ENCODE measurements at regions not wholly inside any gene's neighbourhood (a gene's known extent, or its start where the extent isn't known, plus 50 kb on each side); places are given as distances from the start of the nearest gene placed in this dataset.

- H3K27ac ChIP-seq (ENCODE audit: low read depth, low read length): no peak overlapping the region
- no peak overlapping the region for H3K4me2 ChIP-seq (ENCODE audit: insufficient read depth in 1 of 2, low read depth in 2 of 2, low read length in 2 of 2)
- H3K18ac ChIP-seq (ENCODE audit: extremely low read depth, low read length): no peak overlapping the region
- H2BK12ac ChIP-seq (ENCODE audit: low read depth, low read length): no peak overlapping the region
- no peaks in the 10 kb centered on the region for H3K9me3 ChIP-seq (ENCODE audit: insufficient read depth in 2 of 2, low read depth in 1 of 2, low read length in 1 of 2)
- ChIA-PET POLR2A (ENCODE audit: partially characterized antibody) (no interaction called here), CTCF (ENCODE audit: partially characterized antibody) (interaction anchor here (1.1 kb wide), 1 partner anchor 11 kb away, joined by 6 read pairs; no protein-coding TSS in a partner anchor)
- H4K8ac ChIP-seq (ENCODE audit: extremely low read depth, insufficient read depth, low read length): no peak overlapping the region
- H2BK5ac ChIP-seq (ENCODE audit: low read depth, low read length): no peak overlapping the region
- no peaks in the 10 kb centered on the region for H3K27me3 ChIP-seq (replicated peaks in 1 of 4; ENCODE audit: control insufficient read depth in 3 of 4, extremely low read depth in 1 of 4, insufficient read depth in 3 of 4, low read length in 3 of 4)
- no peaks in the 10 kb centered on the region for H3K79me1 ChIP-seq (ENCODE audit: low read depth, low read length)
- H4K91ac ChIP-seq (replicated peaks; ENCODE audit: insufficient read length, low read length): no peak overlapping the region
- no peak overlapping the region for H3K23ac ChIP-seq (ENCODE audit: insufficient read length)
- no peak overlapping the region for H3K14ac ChIP-seq (ENCODE audit: insufficient read length)
- no peak overlapping the region for H3K56ac ChIP-seq (replicated peaks; ENCODE audit: insufficient read length, low read depth, low read length)
- H2BK20ac ChIP-seq (ENCODE audit: low read length): no peak overlapping the region
- no peak for FAIRE-seq
- H3K9ac ChIP-seq (replicated peaks in 1 of 4; ENCODE audit: extremely low read depth in 1 of 4, low read depth in 3 of 4, low read length in 3 of 4): no peak overlapping the region
- no peaks in the 10 kb centered on the region for H4K20me1 ChIP-seq (replicated peaks in 1 of 2; ENCODE audit: control insufficient read depth in 1 of 2, insufficient read depth in 2 of 2, low read length in 2 of 2)
- H2AFZ ChIP-seq (ENCODE audit: low read length): no peak overlapping the region
- no peak overlapping the region for H2BK120ac ChIP-seq (replicated peaks; ENCODE audit: low read depth, low read length)
- H3K23me2 ChIP-seq (ENCODE audit: low read depth, low read length): no peaks in the 10 kb centered on the region
- DNase-seq (ENCODE audit: low read depth in 1 of 2, low spot score in 2 of 2): no peak
- no peak overlapping the region for H2BK15ac ChIP-seq (ENCODE audit: low read length)
- H3K4me1 ChIP-seq (replicated peaks in 1 of 4; ENCODE audit: control insufficient read depth in 3 of 4, insufficient read depth in 4 of 4, low read length in 3 of 4): no peaks in the 10 kb centered on the region
- no peak overlapping the region for H3K4me3 ChIP-seq (ENCODE audit: extremely low read depth in 1 of 4, insufficient read depth in 2 of 4, low read depth in 3 of 4, low read length in 4 of 4)
- H3K36me3 ChIP-seq (ENCODE audit: control insufficient read depth in 2 of 4, insufficient read depth in 4 of 4, low read length in 3 of 4): no peaks in the 10 kb centered on the region
- H3K79me2 ChIP-seq (ENCODE audit: control insufficient read depth in 1 of 2, insufficient read depth in 2 of 2, low read length in 2 of 2): no peaks in the 10 kb centered on the region
- no peak overlapping the region for H4K5ac ChIP-seq (ENCODE audit: insufficient read length, low read depth, low read length)
- 94% methylated on average over 2 of the region's 2 CpGs; no CpG with 5 or more reads in 1 of the 2 experiments for WGBS, 2 experiments (ENCODE audit: extremely low coverage in 1 of 2, insufficient coverage in 1 of 2, insufficient read length in 1 of 2, insufficient replicate concordance in 2 of 2, low coverage in 1 of 2, low lambda C conversion rate in 2 of 2, missing lambda C conversion rate in 1 of 2)
- no peak overlapping the region for H3K4ac ChIP-seq (replicated peaks; ENCODE audit: insufficient read length, low read depth, low read length)
- no peak overlapping the region for H2AK5ac ChIP-seq (ENCODE audit: low read depth, low read length)
- TF ChIP-seq CREB1 (IDR thresholded peaks at IDR 0.05) (no peak), JUN (IDR thresholded peaks at IDR 0.05; ENCODE audit: low read depth, low read length) (no peak), KDM5A (IDR thresholded peaks at IDR 0.05; ENCODE audit: low read length) (no peak), TEAD4 (IDR thresholded peaks at IDR 0.05; ENCODE audit: low read depth, low read length) (no peak), CHD1 (IDR thresholded peaks at IDR 0.05; ENCODE audit: low read depth, low read length) (no peak), EZH2 (IDR thresholded peaks at IDR 0.05; ENCODE audit: low read depth, low read length, severe bottlenecking) (no peak), SAP30 (IDR thresholded peaks at IDR 0.05; ENCODE audit: insufficient read depth, insufficient replicate concordance, low read length) (no peak), EGR1 (IDR thresholded peaks at IDR 0.05; ENCODE audit: borderline replicate concordance, low read depth, low read length) (no peak), GABPA (IDR thresholded peaks at IDR 0.05; ENCODE audit: borderline replicate concordance, insufficient read depth, low read length) (no peak), RBBP5 (IDR thresholded peaks at IDR 0.05; ENCODE audit: borderline replicate concordance, low read depth, low read length) (no peak), BCL11A (IDR thresholded peaks at IDR 0.05; ENCODE audit: low read depth in 2 of 2, low read length in 2 of 2) (no peak), JUND (IDR thresholded peaks at IDR 0.05; ENCODE audit: low read length) (no peak), BACH1 (IDR thresholded peaks at IDR 0.05; ENCODE audit: low read length) (no peak), NANOG (IDR thresholded peaks at IDR 0.05; ENCODE audit: insufficient read depth, low read depth, low read length, poor library complexity, severe bottlenecking) (no peak), EP300 (IDR thresholded peaks at IDR 0.05; ENCODE audit: borderline replicate concordance in 1 of 2, low read depth in 2 of 2, low read length in 2 of 2) (no peak), SUZ12 (IDR thresholded peaks at IDR 0.05; ENCODE audit: low read length) (no peak)
Measured at GRCh38 chr5:110082863-110083262, 393.1 kb downstream of the MAN2A1 start.
